GM23338 (cell line): ENCODE measurements at regions not wholly inside any gene's neighbourhood (a gene's known extent, or its start where the extent isn't known, plus 50 kb on each side); places are given as distances from the start of the nearest gene placed in this dataset.

Source experiments
- EZH2 ChIP-seq: fragments of 200-600 bp; sonication (generic); IDR thresholded peaks from one replicate; pipeline ENCODE4 v1.8.0; 2017; ENCODE audit warnings: antibody characterized with exemption, mild to moderate bottlenecking, low read depth; ENCODE audit not compliant: unreplicated experiment
- POLR2AphosphoS5 ChIP-seq: IDR thresholded peaks from 2 replicates; pipeline ENCODE4 v1.6.1; 2016; ENCODE audit warnings: antibody characterized with exemption, low read depth
- TF ChIP-seq, protein P1 (sequence below): IDR thresholded peaks from one replicate; pipeline ENCODE4 v1.6.1; 2018; ENCODE audit warnings: antibody characterized with exemption; ENCODE audit not compliant: unreplicated experiment
- TF ChIP-seq, protein P2 (sequence below), 2 experiments: fragments of 200-600 bp in 1 of 2; sonication (generic) in 1 of 2; conservative IDR thresholded peaks; 2 replicates each; pipeline versions ENCODE4 v1.5.1 to v1.6.1; 2016 to 2017; ENCODE audit warnings: antibody characterized with exemption in 2 of 2, low read depth in 2 of 2, mild to moderate bottlenecking in 2 of 2, moderate library complexity in 1 of 2

DNA sequence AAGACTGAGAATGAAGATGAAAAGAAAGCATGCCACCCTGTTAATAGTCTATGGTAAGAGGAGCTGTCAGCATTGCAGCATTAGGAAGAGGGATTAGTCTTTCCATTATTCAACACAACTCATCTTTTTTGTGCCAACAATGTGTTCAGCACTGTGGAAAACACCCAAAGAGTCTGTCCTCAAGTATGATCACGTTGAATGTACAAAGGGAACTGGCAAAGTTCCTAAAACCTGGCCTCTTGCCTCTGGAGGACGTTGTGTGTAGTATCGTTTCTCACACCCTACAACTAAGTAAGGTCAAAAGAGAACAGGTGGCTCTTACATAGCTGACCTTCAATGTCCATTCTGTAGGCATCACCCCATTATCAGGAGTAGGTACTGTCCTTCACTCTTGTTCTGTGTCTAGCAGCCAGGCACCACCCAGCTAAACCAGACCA, 147.9 kb upstream of the THBS1 start:
- TF ChIP-seq, protein P1, sequence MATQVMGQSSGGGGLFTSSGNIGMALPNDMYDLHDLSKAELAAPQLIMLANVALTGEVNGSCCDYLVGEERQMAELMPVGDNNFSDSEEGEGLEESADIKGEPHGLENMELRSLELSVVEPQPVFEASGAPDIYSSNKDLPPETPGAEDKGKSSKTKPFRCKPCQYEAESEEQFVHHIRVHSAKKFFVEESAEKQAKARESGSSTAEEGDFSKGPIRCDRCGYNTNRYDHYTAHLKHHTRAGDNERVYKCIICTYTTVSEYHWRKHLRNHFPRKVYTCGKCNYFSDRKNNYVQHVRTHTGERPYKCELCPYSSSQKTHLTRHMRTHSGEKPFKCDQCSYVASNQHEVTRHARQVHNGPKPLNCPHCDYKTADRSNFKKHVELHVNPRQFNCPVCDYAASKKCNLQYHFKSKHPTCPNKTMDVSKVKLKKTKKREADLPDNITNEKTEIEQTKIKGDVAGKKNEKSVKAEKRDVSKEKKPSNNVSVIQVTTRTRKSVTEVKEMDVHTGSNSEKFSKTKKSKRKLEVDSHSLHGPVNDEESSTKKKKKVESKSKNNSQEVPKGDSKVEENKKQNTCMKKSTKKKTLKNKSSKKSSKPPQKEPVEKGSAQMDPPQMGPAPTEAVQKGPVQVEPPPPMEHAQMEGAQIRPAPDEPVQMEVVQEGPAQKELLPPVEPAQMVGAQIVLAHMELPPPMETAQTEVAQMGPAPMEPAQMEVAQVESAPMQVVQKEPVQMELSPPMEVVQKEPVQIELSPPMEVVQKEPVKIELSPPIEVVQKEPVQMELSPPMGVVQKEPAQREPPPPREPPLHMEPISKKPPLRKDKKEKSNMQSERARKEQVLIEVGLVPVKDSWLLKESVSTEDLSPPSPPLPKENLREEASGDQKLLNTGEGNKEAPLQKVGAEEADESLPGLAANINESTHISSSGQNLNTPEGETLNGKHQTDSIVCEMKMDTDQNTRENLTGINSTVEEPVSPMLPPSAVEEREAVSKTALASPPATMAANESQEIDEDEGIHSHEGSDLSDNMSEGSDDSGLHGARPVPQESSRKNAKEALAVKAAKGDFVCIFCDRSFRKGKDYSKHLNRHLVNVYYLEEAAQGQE = no peak
- TF ChIP-seq EZH2 (no peak), POLR2AphosphoS5 (no peak)
- TF ChIP-seq, protein P2, sequence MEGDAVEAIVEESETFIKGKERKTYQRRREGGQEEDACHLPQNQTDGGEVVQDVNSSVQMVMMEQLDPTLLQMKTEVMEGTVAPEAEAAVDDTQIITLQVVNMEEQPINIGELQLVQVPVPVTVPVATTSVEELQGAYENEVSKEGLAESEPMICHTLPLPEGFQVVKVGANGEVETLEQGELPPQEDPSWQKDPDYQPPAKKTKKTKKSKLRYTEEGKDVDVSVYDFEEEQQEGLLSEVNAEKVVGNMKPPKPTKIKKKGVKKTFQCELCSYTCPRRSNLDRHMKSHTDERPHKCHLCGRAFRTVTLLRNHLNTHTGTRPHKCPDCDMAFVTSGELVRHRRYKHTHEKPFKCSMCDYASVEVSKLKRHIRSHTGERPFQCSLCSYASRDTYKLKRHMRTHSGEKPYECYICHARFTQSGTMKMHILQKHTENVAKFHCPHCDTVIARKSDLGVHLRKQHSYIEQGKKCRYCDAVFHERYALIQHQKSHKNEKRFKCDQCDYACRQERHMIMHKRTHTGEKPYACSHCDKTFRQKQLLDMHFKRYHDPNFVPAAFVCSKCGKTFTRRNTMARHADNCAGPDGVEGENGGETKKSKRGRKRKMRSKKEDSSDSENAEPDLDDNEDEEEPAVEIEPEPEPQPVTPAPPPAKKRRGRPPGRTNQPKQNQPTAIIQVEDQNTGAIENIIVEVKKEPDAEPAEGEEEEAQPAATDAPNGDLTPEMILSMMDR (conservative IDR thresholded peaks at IDR 0.05; ENCODE audit: low read depth in 2 of 2) = no peak
